ENCODE measurements at regions not wholly inside any gene's neighbourhood (a gene's known extent, or its start where the extent isn't known, plus 50 kb on each side); places are given as distances from the start of the nearest gene placed in this dataset.

- TF ChIP-seq EZH2 (IDR thresholded peaks at IDR 0.05; ENCODE audit: insufficient read depth, low read length), result no peak
- no peak for TF ChIP-seq CTCF (IDR thresholded peaks at IDR 0.05; ENCODE audit: insufficient read depth, low read depth, low read length)
These were observed 378.0 kb upstream of the CA10 start for GRCh38 chr17:52536489-52536888.

Data from astrocyte (in vitro differentiated cells and primary cell).